HL-60 (cell line): ENCODE measurements at regions not wholly inside any gene's neighbourhood (a gene's known extent, or its start where the extent isn't known, plus 50 kb on each side); places are given as distances from the start of the nearest gene placed in this dataset.

Source experiments
- POLR2AphosphoS5 ChIP-seq: IDR thresholded peaks from 2 replicates; pipeline ENCODE4 v1.6.1; 2012; ENCODE audit warnings: low read depth
- TF ChIP-seq, protein P1 (sequence below): IDR thresholded peaks from one replicate; pipeline ENCODE4 v1.5.1; 2011; ENCODE audit warnings: low read length, control low read depth, inconsistent platforms; ENCODE audit not compliant: insufficient read depth

DNA sequence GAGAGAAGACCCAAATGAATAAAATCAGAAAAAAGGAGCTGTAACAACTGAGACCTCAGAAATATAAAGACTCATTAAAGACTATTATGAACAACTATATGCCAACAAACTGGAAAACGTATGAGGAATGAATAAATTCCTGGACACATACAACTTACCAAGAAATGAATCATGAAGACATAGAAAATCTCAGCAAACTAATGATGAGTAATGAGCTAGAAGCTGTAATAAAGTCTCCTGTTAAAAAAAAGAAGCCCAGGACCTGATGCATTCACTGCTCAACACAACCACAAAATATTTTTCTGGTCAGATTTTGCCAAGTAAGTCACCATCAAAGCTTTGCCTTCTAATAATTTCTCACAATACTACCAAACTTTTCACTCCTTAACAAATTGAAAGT lies 666.7 kb downstream of the LRRC70 start:
- TF ChIP-seq, protein P1, sequence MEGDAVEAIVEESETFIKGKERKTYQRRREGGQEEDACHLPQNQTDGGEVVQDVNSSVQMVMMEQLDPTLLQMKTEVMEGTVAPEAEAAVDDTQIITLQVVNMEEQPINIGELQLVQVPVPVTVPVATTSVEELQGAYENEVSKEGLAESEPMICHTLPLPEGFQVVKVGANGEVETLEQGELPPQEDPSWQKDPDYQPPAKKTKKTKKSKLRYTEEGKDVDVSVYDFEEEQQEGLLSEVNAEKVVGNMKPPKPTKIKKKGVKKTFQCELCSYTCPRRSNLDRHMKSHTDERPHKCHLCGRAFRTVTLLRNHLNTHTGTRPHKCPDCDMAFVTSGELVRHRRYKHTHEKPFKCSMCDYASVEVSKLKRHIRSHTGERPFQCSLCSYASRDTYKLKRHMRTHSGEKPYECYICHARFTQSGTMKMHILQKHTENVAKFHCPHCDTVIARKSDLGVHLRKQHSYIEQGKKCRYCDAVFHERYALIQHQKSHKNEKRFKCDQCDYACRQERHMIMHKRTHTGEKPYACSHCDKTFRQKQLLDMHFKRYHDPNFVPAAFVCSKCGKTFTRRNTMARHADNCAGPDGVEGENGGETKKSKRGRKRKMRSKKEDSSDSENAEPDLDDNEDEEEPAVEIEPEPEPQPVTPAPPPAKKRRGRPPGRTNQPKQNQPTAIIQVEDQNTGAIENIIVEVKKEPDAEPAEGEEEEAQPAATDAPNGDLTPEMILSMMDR, result no peak
- TF ChIP-seq POLR2AphosphoS5, result no peak
